H9 (cell line): ENCODE measurements at regions not wholly inside any gene's neighbourhood (a gene's known extent, or its start where the extent isn't known, plus 50 kb on each side); places are given as distances from the start of the nearest gene placed in this dataset.

Experiments
- DNase-seq: peaks from one replicate; pipeline ENCODE4 v3.0.0-alpha.2; 2017
- H2AFZ ChIP-seq: one replicate; pipeline ENCODE4 v1.6.1; 2013; ENCODE audit warnings: mild to moderate bottlenecking, low read length, control low read depth, moderate library complexity
- H2AK5ac ChIP-seq: 2 replicates; pipeline ENCODE4 v1.6.1; 2013; ENCODE audit warnings: low read length, control low read depth, mixed read lengths; ENCODE audit not compliant: insufficient read length
- H2BK120ac ChIP-seq: one replicate; pipeline ENCODE4 v1.6.1; 2013; ENCODE audit warnings: low read depth, mild to moderate bottlenecking, low read length, control low read depth, inconsistent platforms; ENCODE audit not compliant: poor library complexity, severe bottlenecking
- H2BK12ac ChIP-seq: 2 replicates; pipeline ENCODE4 v1.6.1; 2013; ENCODE audit warnings: low read length, control low read depth, mixed read lengths, low read depth; ENCODE audit not compliant: insufficient read length
- H2BK15ac ChIP-seq: 2 replicates; pipeline ENCODE4 v1.6.1; 2013; ENCODE audit warnings: low read depth, low read length, control low read depth
- H2BK20ac ChIP-seq: one replicate; pipeline ENCODE4 v1.6.1; 2013; ENCODE audit warnings: low read depth, mild to moderate bottlenecking, low read length, control low read depth, inconsistent platforms; ENCODE audit not compliant: poor library complexity, severe bottlenecking
- H2BK5ac ChIP-seq: 2 replicates; pipeline ENCODE4 v1.6.1; 2013; ENCODE audit warnings: low read length, control low read depth, mixed read lengths; ENCODE audit not compliant: insufficient read length
- H3K14ac ChIP-seq: 2 replicates; pipeline ENCODE4 v1.6.1; 2013; ENCODE audit warnings: low read length, control low read depth; ENCODE audit not compliant: insufficient read depth
- H3K18ac ChIP-seq: 2 replicates; pipeline ENCODE4 v1.6.1; 2013; ENCODE audit warnings: low read depth, mild to moderate bottlenecking, mixed read lengths, low read length, control low read depth; ENCODE audit not compliant: insufficient read length
- H3K23ac ChIP-seq: 2 replicates; pipeline ENCODE4 v1.6.1; 2013; ENCODE audit warnings: low read length, control low read depth, mixed read lengths, low read depth; ENCODE audit not compliant: insufficient read length
- H3K23me2 ChIP-seq: 2 replicates; pipeline ENCODE4 v1.6.1; 2013; ENCODE audit warnings: low read depth, mild to moderate bottlenecking, mixed read lengths, low read length, control low read depth; ENCODE audit not compliant: insufficient read length, poor library complexity, severe bottlenecking
- H3K27ac ChIP-seq: 2 replicates; pipeline ENCODE4 v1.5.1; 2013; ENCODE audit warnings: low read length, control low read depth, mixed read lengths, low read depth; ENCODE audit not compliant: insufficient read length
- H3K27me3 ChIP-seq: 2 replicates; pipeline ENCODE4 v1.6.1; 2013; ENCODE audit warnings: low read length, control low read depth, inconsistent platforms; ENCODE audit not compliant: insufficient read depth
- H3K4ac ChIP-seq: 2 replicates; pipeline ENCODE4 v1.6.1; 2013; ENCODE audit warnings: low read depth, mild to moderate bottlenecking, control low read depth, inconsistent platforms, low read length, moderate library complexity
- H3K4me1 ChIP-seq: 2 replicates; pipeline ENCODE4 v1.6.1; 2013; ENCODE audit warnings: low read length, control low read depth, inconsistent platforms; ENCODE audit not compliant: insufficient read depth
- H3K4me2 ChIP-seq: 2 replicates; pipeline ENCODE4 v1.6.1; 2013; ENCODE audit warnings: low read length, control low read depth, mixed read lengths; ENCODE audit not compliant: insufficient read length, insufficient read depth
- H3K56ac ChIP-seq: 2 replicates; pipeline ENCODE4 v1.6.1; 2013; ENCODE audit warnings: low read depth, mild to moderate bottlenecking, mixed read lengths, low read length, control low read depth; ENCODE audit not compliant: insufficient read length
- H3K79me1 ChIP-seq: 2 replicates; pipeline ENCODE4 v1.6.1; 2013; ENCODE audit warnings: low read depth, mild to moderate bottlenecking, moderate library complexity, low read length, control low read depth, inconsistent platforms; ENCODE audit not compliant: insufficient read depth, poor library complexity, severe bottlenecking
- H3K79me2 ChIP-seq: 2 replicates; pipeline ENCODE4 v1.6.1; 2013; ENCODE audit warnings: low read length, control low read depth, inconsistent platforms; ENCODE audit not compliant: insufficient read depth
- H3K9ac ChIP-seq: 2 replicates; pipeline ENCODE4 v1.6.1; 2013; ENCODE audit warnings: low read length, control low read depth, mixed read lengths; ENCODE audit not compliant: insufficient read length; ENCODE audit errors: extremely low read depth
- H3K9me3 ChIP-seq: one replicate; pipeline ENCODE4 v1.6.1; 2013; ENCODE audit warnings: low read depth, low read length, inconsistent platforms; ENCODE audit not compliant: control insufficient read depth
- H3T11ph ChIP-seq: one replicate; pipeline ENCODE4 v1.6.1; 2013; ENCODE audit warnings: mild to moderate bottlenecking, low read length, control low read depth, inconsistent platforms
- H4K20me1 ChIP-seq: one replicate; pipeline ENCODE4 v1.6.1; 2013; ENCODE audit not compliant: control insufficient read depth, insufficient read length, insufficient read depth
- H4K5ac ChIP-seq: 2 replicates; pipeline ENCODE4 v1.6.1; 2013; ENCODE audit warnings: low read depth, mild to moderate bottlenecking, mixed read lengths, low read length, control low read depth; ENCODE audit not compliant: insufficient read length
- H4K8ac ChIP-seq: replicated peaks from 2 replicates; pipeline ENCODE4 v1.6.1; 2013; ENCODE audit warnings: low read length, control low read depth, mixed read lengths, low read depth; ENCODE audit not compliant: insufficient read length
- H4K91ac ChIP-seq: 2 replicates; pipeline ENCODE4 v1.6.1; 2013; ENCODE audit warnings: low read depth, mild to moderate bottlenecking, moderate library complexity, mixed read lengths, low read length, control low read depth; ENCODE audit not compliant: insufficient read length
- H3K27ac Mint-ChIP-seq, 3 experiments: 2 replicates in 2 of 3; 3 replicates in 1 of 3; pipeline ENCODE4 v1.8.0; 2020 to 2021; ENCODE audit warnings: mixed read lengths in 3 of 3, mild to moderate bottlenecking in 1 of 3, moderate library complexity in 1 of 3
- H3K27me3 Mint-ChIP-seq: 2 replicates; pipeline ENCODE4 v1.8.0; 2021; ENCODE audit warnings: low read depth, mild to moderate bottlenecking, moderate library complexity, mixed read lengths
- H3K36me3 Mint-ChIP-seq, 3 experiments: 2 replicates in 2 of 3; 3 replicates in 1 of 3; pipeline ENCODE4 v1.8.0; 2020 to 2021; ENCODE audit warnings: low read depth in 3 of 3, mixed read lengths in 3 of 3; ENCODE audit not compliant: insufficient read depth in 1 of 3
- H3K4me1 Mint-ChIP-seq, 2 experiments: 2 replicates each; pipeline ENCODE4 v1.8.0; 2020; ENCODE audit warnings: mixed read lengths in 2 of 2
- H3K4me3 Mint-ChIP-seq, 2 experiments: 2 replicates in 1 of 2; 3 replicates in 1 of 2; pipeline ENCODE4 v1.8.0; 2020 to 2021; ENCODE audit warnings: mild to moderate bottlenecking in 2 of 2, mixed read lengths in 2 of 2, moderate library complexity in 1 of 2
- H3K9me3 Mint-ChIP-seq, 2 experiments: 2 replicates in 1 of 2; 3 replicates in 1 of 2; pipeline ENCODE4 v1.8.0; 2020; ENCODE audit warnings: mild to moderate bottlenecking in 2 of 2, mixed read lengths in 2 of 2, moderate library complexity in 1 of 2
- WGBS: extraction: QIAGEN DNeasy Blood & Tissue Kit; methylation state at CpG from one replicate; pipeline ENCODE4 v1.1.7; 2013; ENCODE audit warnings: missing lambda C conversion rate, low lambda C conversion rate, mixed read lengths; ENCODE audit not compliant: insufficient read length; ENCODE audit errors: extremely low coverage; 5-methylcytosine and 5-hydroxymethylcytosine counted together
- TF ChIP-seq, protein P1 (sequence below): fragments of 200-600 bp; sonication (generic); conservative IDR thresholded peaks from 3 replicates; pipeline ENCODE4 v1.8.0; 2021; ENCODE audit warnings: antibody characterized with exemption, mild to moderate bottlenecking

DNA sequence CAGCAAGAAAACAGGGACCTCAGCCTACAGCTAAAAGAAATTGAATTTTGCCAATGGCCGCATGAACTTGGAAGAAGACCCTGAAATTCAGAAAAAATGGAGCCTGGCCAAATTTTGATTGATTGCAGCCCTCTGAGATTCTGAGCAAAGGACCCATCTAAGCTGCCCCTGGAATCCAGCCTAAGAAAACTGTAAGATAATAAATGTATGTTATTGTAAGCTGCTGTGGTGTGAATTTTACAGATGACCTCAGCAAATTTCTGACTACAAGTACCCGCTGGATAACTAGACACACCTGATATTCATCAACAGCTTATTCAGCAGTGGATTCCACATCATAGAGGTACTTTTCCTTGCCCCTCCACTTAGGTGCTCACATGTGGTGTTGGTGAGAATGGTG lies 119.5 kb upstream of the EPHA5 start:
- no peak overlapping the region for H3K18ac ChIP-seq
- no peak overlapping the region for H3K14ac ChIP-seq
- no peak overlapping the region for H2BK5ac ChIP-seq
- no peak overlapping the region for H3K4ac ChIP-seq
- H2AFZ ChIP-seq = no peak overlapping the region
- no peak overlapping the region for H2BK120ac ChIP-seq
- H3K23me2 ChIP-seq = no peaks in the 10 kb centered on the region
- peak overlapping the region; percentile 97; the same call in 1 of the 2 replicates for H2BK15ac ChIP-seq
- H4K20me1 ChIP-seq = no peaks in the 10 kb centered on the region
- no peak for DNase-seq
- H4K8ac ChIP-seq = no peak overlapping the region
- no peaks in the 10 kb centered on the region for H3K9me3 ChIP-seq
- no peaks in the 10 kb centered on the region; a peak in 1 of 7 replicates for H3K36me3 Mint-ChIP-seq
- WGBS = no CpG with 5 or more reads among the region's 2 CpGs
- H3K4me1 ChIP-seq = no peaks in the 10 kb centered on the region
- H3K9me3 Mint-ChIP-seq = no peaks in the 10 kb centered on the region; a peak in 1 of 5 replicates
- H3K4me3 Mint-ChIP-seq = no peak overlapping the region
- TF ChIP-seq, protein P1, sequence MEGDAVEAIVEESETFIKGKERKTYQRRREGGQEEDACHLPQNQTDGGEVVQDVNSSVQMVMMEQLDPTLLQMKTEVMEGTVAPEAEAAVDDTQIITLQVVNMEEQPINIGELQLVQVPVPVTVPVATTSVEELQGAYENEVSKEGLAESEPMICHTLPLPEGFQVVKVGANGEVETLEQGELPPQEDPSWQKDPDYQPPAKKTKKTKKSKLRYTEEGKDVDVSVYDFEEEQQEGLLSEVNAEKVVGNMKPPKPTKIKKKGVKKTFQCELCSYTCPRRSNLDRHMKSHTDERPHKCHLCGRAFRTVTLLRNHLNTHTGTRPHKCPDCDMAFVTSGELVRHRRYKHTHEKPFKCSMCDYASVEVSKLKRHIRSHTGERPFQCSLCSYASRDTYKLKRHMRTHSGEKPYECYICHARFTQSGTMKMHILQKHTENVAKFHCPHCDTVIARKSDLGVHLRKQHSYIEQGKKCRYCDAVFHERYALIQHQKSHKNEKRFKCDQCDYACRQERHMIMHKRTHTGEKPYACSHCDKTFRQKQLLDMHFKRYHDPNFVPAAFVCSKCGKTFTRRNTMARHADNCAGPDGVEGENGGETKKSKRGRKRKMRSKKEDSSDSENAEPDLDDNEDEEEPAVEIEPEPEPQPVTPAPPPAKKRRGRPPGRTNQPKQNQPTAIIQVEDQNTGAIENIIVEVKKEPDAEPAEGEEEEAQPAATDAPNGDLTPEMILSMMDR = no peak
- no peak overlapping the region for H3K9ac ChIP-seq
- H3T11ph ChIP-seq = no peak overlapping the region
- no peak overlapping the region for H3K56ac ChIP-seq
- no peak overlapping the region for H4K5ac ChIP-seq
- no peaks in the 10 kb centered on the region for H3K27me3 Mint-ChIP-seq
- H3K27me3 ChIP-seq = no peaks in the 10 kb centered on the region
- peaks cover 9 to 11% of the 10 kb centered on the region in 2 experiments for H3K4me1 Mint-ChIP-seq
- no peak overlapping the region for H4K91ac ChIP-seq
- no peak overlapping the region for H2BK20ac ChIP-seq
- H2AK5ac ChIP-seq = no peak overlapping the region
- H3K79me2 ChIP-seq = no peaks in the 10 kb centered on the region
- H3K23ac ChIP-seq = no peak overlapping the region
- no peak overlapping the region for H3K4me2 ChIP-seq
- no peak overlapping the region for H3K27ac Mint-ChIP-seq
- H3K79me1 ChIP-seq = no peaks in the 10 kb centered on the region
- H3K27ac ChIP-seq = no peak overlapping the region
- no peak overlapping the region for H2BK12ac ChIP-seq
